ENCODE measurements at regions not wholly inside any gene's neighbourhood (a gene's known extent, or its start where the extent isn't known, plus 50 kb on each side); places are given as distances from the start of the nearest gene placed in this dataset.

DNA sequence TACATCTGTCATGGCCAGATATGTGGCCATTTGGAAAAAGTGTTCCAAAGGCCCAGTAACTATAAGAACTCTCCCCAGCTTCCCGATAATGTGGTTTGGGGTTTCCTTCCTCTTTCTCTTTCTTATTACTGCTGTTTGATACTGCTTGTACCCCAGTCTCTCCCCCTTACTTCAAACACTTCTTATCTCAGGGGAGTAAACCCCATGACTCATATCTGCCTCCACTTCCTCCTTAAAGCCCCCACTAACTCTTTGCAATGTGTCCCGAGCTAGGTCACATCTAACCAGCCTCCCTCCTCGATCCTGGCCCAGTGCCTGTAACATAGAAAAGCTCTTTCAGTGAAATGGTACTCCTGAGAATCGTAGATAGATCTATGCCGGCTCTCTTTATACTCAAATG, 82.4 kb upstream of the STARD13 start:
- SMC1A ChIA-PET (ENCODE audit: uncharacterized antibody, unreplicated experiment): no interaction called here
- peak; percentile 23 for DNase-seq (ENCODE audit: low read depth, low spot score)
- POLR2A ChIA-PET: no interaction called here
- in situ Hi-C loops (cut with MboI) (no loop called here), intact Hi-C loops (cut with micrococcal nuclease; ENCODE audit: unreplicated experiment) (no loop called here)
- no peak overlapping the region for H3K4me3 ChIP-seq
- H3K36me3 ChIP-seq (ENCODE audit: control insufficient read depth in 2 of 2, insufficient read depth in 2 of 2, low read length in 1 of 2): no peaks in the 10 kb centered on the region
- no peaks in the 10 kb centered on the region for H4K20me1 ChIP-seq (ENCODE audit: control insufficient read depth, insufficient read depth)
- CTCF ChIA-PET: no interaction called here
- no peak overlapping the region for H3K4me2 ChIP-seq (ENCODE audit: control insufficient read depth, insufficient read depth)
- no TSS peak for BruUV-seq (replicated peaks)
- peaks cover 9% of the 10 kb centered on the region for H3K4me1 ChIP-seq (ENCODE audit: control insufficient read depth, insufficient read depth, low read length)
- FAIRE-seq: no peak
- H3K27ac ChIP-seq (ENCODE audit: control insufficient read depth, insufficient read depth): no peak overlapping the region
- ATAC-seq: peak; percentile 82
- RAD21 ChIA-PET (ENCODE audit: unreplicated experiment): no interaction called here
- 1% methylated on average over 5 of the region's 5 CpGs for WGBS (ENCODE audit: insufficient coverage, insufficient replicate concordance, low lambda C conversion rate, missing lambda C conversion rate)
- no peak overlapping the region for H2AFZ ChIP-seq (ENCODE audit: control insufficient read depth, low read depth, low read length)
- no peak overlapping the region for H3K9ac ChIP-seq (ENCODE audit: control insufficient read depth, insufficient read depth, low read length)
- no peaks in the 10 kb centered on the region for H3K79me2 ChIP-seq (ENCODE audit: control insufficient read depth, insufficient read depth, low read length)
- H3K27me3 ChIP-seq (replicated peaks in 1 of 2; ENCODE audit: control insufficient read depth in 2 of 2, insufficient read depth in 2 of 2, low read length in 1 of 2): no peaks in the 10 kb centered on the region
- H3K9me3 ChIP-seq (replicated peaks; ENCODE audit: control insufficient read depth, insufficient read depth, low read length): no peaks in the 10 kb centered on the region
- TF ChIP-seq MYB (IDR thresholded peaks at IDR 0.05; ENCODE audit: borderline replicate concordance, low read depth, low read length): no peak
- TF ChIP-seq, protein P1, sequence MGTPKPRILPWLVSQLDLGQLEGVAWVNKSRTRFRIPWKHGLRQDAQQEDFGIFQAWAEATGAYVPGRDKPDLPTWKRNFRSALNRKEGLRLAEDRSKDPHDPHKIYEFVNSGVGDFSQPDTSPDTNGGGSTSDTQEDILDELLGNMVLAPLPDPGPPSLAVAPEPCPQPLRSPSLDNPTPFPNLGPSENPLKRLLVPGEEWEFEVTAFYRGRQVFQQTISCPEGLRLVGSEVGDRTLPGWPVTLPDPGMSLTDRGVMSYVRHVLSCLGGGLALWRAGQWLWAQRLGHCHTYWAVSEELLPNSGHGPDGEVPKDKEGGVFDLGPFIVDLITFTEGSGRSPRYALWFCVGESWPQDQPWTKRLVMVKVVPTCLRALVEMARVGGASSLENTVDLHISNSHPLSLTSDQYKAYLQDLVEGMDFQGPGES (IDR thresholded peaks at IDR 0.05): no peak
- TF ChIP-seq SMAD1 (IDR thresholded peaks at IDR 0.05; ENCODE audit: low read depth, partially characterized antibody): no peak
- no peak for TF ChIP-seq BRCA1 (IDR thresholded peaks at IDR 0.05; ENCODE audit: low read depth, low read length)
- TF ChIP-seq FOS (IDR thresholded peaks at IDR 0.05; ENCODE audit: borderline replicate concordance, extremely low read depth, insufficient read length): no peak
- TF ChIP-seq LARP7 (IDR thresholded peaks at IDR 0.05): no peak
- TF ChIP-seq MEF2B (IDR thresholded peaks at IDR 0.05; ENCODE audit: partially characterized antibody, poor library complexity, severe bottlenecking): peak; percentile 70
- TF ChIP-seq POLR2A (IDR thresholded peaks at IDR 0.05; ENCODE audit: low read depth, low read length): no peak
- TF ChIP-seq PAX5 (IDR thresholded peaks at IDR 0.05; ENCODE audit: borderline replicate concordance, low read depth, low read length): no peak
- TF ChIP-seq CHD2 (IDR thresholded peaks at IDR 0.05; ENCODE audit: borderline replicate concordance, low read depth, low read length): no peak
- TF ChIP-seq IKZF2 (IDR thresholded peaks at IDR 0.05): peak; percentile 15 to 28; a peak in 1 of 4 replicates
- no peak for TF ChIP-seq MLLT1 (IDR thresholded peaks at IDR 0.05)
- TF ChIP-seq SUZ12 (IDR thresholded peaks at IDR 0.05; ENCODE audit: unreplicated experiment): no peak
- TF ChIP-seq NFIC (IDR thresholded peaks at IDR 0.05; ENCODE audit: low read depth, low read length): 0 out of 2 replicates have a peak, but pooled peaks have one; percentile 21
- TF ChIP-seq GATAD2B (conservative IDR thresholded peaks at IDR 0.05; ENCODE audit: low read depth): no peak
- TF ChIP-seq EGR1 (IDR thresholded peaks at IDR 0.05; ENCODE audit: borderline replicate concordance in 1 of 2, low read depth in 2 of 2, low read length in 2 of 2): 0 out of 3 replicates have a peak, but pooled peaks of 1 of the 2 experiments have one; percentile 26
- TF ChIP-seq RUNX3 (IDR thresholded peaks at IDR 0.05; ENCODE audit: low read length): peak; percentile 73
- TF ChIP-seq HDAC2 (IDR thresholded peaks at IDR 0.05): no peak
- TF ChIP-seq USF2 (IDR thresholded peaks at IDR 0.05; ENCODE audit: borderline replicate concordance, low read depth, low read length): no peak
- TF ChIP-seq FOXK2 (IDR thresholded peaks at IDR 0.05): no peak
- TF ChIP-seq HDGF (IDR thresholded peaks at IDR 0.05): no peak
- no peak for TF ChIP-seq SMARCA5 (IDR thresholded peaks at IDR 0.05)
- TF ChIP-seq SIN3A (IDR thresholded peaks at IDR 0.05; ENCODE audit: low read depth, low read length): no peak
- TF ChIP-seq SIX5 (IDR thresholded peaks at IDR 0.05; ENCODE audit: low read depth, low read length, severe bottlenecking): no peak
- peak; percentile 40; the same call in 1 of the 2 replicates for TF ChIP-seq SPI1 (IDR thresholded peaks at IDR 0.05; ENCODE audit: borderline replicate concordance, insufficient read depth, low read depth, low read length)
- no peak for TF ChIP-seq FOXM1 (IDR thresholded peaks at IDR 0.05; ENCODE audit: low read depth, low read length)

All from GM12878 (cell line).